DOHH2 (cell line): ENCODE measurements at regions not wholly inside any gene's neighbourhood (a gene's known extent, or its start where the extent isn't known, plus 50 kb on each side); places are given as distances from the start of the nearest gene placed in this dataset.

Experiments
- CTCF ChIP-seq: fragments of 200-600 bp; sonication (generic); IDR thresholded peaks from one replicate; pipeline ENCODE4 v1.5.1; 2014; ENCODE audit warnings: antibody characterized with exemption, mild to moderate bottlenecking, low read depth, low read length; ENCODE audit not compliant: poor library complexity, severe bottlenecking
- EZH2phosphoT487 ChIP-seq: fragments of 200-600 bp; sonication (generic); IDR thresholded peaks from 2 replicates; pipeline ENCODE4 v1.6.1; 2017; ENCODE audit warnings: borderline replicate concordance, mild to moderate bottlenecking, antibody characterized with exemption, low read length, moderate library complexity, mixed read lengths

- TF ChIP-seq CTCF (no peak), EZH2phosphoT487 (no peak)
These were observed 180.8 kb upstream of the RFC3 start for GRCh38 chr13:33636955-33637670.
